Naive thymus-derived CD4-positive, alpha-beta T cell (primary cell): ENCODE measurements at regions not wholly inside any gene's neighbourhood (a gene's known extent, or its start where the extent isn't known, plus 50 kb on each side); places are given as distances from the start of the nearest gene placed in this dataset.

ENCODE experiments used
- ATAC-seq: fragments of 150-1000 bp; cut with Tn5 transposase; 2 replicates; pipeline ENCODE4 v1.10.0; 2021; ENCODE audit warnings: mild to moderate bottlenecking, moderate library complexity
- CTCF ChIA-PET: fragments of 350-600 bp; sonication (Branson Sonifier 250); formaldehyde crosslinking; loops from one replicate; lab custom pipeline; 2021; ENCODE audit warnings: antibody characterized with exemption; lab: Charles Lee
- POLR2A ChIA-PET: fragments of 350-600 bp; sonication (Branson Sonifier 250); formaldehyde crosslinking; loops from one replicate; lab custom pipeline; 2021; ENCODE audit warnings: antibody characterized with exemption, inconsistent platforms; lab: Charles Lee
- DNase-seq, 9 donors: peaks; one replicate each; pipeline versions ENCODE4 v3.0.0 to v3.0.0-alpha.2; 2020 to 2022; ENCODE audit warnings: mixed read lengths in 1 of 9
- H3K27ac ChIP-seq: one replicate; pipeline ENCODE4 v1.7.0; 2013; ENCODE audit warnings: mild to moderate bottlenecking, low read depth, low read length, moderate library complexity
- H3K27me3 ChIP-seq, 2 donors: one replicate each; pipeline ENCODE4 v1.7.0; 2013; ENCODE audit warnings: low read length in 2 of 2, mild to moderate bottlenecking in 2 of 2, moderate library complexity in 2 of 2; ENCODE audit not compliant: control insufficient read depth in 2 of 2, insufficient read depth in 2 of 2
- H3K36me3 ChIP-seq, 3 experiments: 1 replicate in 2 of 3; 2 replicates in 1 of 3; pipeline ENCODE4 v1.7.0; 2013; ENCODE audit warnings: low read length in 3 of 3, mild to moderate bottlenecking in 3 of 3, moderate library complexity in 1 of 3; ENCODE audit not compliant: insufficient read depth in 3 of 3, control insufficient read depth in 2 of 3
- H3K4me1 ChIP-seq, 2 donors: one replicate each; pipeline ENCODE4 v1.7.0; 2013; ENCODE audit warnings: low read length in 2 of 2, mild to moderate bottlenecking in 2 of 2, moderate library complexity in 1 of 2; ENCODE audit not compliant: control insufficient read depth in 2 of 2, insufficient read depth in 2 of 2
- H3K4me3 ChIP-seq: 2 replicates; pipeline ENCODE4 v1.7.0; 2013; ENCODE audit warnings: mild to moderate bottlenecking, low read length
- H3K9me3 ChIP-seq, 3 experiments: 1 replicate in 2 of 3; 2 replicates in 1 of 3; pipeline ENCODE4 v1.7.0; 2013; ENCODE audit warnings: low read length in 3 of 3; ENCODE audit not compliant: control insufficient read depth in 2 of 3
- H3K27ac Mint-ChIP-seq, 9 donors: one replicate each; pipeline ENCODE4 v1.8.0; 2020 to 2022; ENCODE audit warnings: mixed read lengths in 9 of 9, mild to moderate bottlenecking in 8 of 9, moderate library complexity in 5 of 9, inconsistent platforms in 2 of 9
- H3K27me3 Mint-ChIP-seq, 5 donors: one replicate each; pipeline ENCODE4 v1.8.0; 2021 to 2022; ENCODE audit warnings: mixed read lengths in 5 of 5, mild to moderate bottlenecking in 1 of 5
- H3K36me3 Mint-ChIP-seq, 5 donors: one replicate each; pipeline ENCODE4 v1.8.0; 2020 to 2022; ENCODE audit warnings: mixed read lengths in 5 of 5, mild to moderate bottlenecking in 3 of 5, inconsistent platforms in 1 of 5
- H3K4me1 Mint-ChIP-seq, 7 donors: one replicate each; pipeline ENCODE4 v1.8.0; 2020 to 2022; ENCODE audit warnings: mixed read lengths in 7 of 7, mild to moderate bottlenecking in 3 of 7, inconsistent platforms in 1 of 7
- H3K4me3 Mint-ChIP-seq, 10 donors: one replicate each; pipeline ENCODE4 v1.8.0; 2020 to 2022; ENCODE audit warnings: mild to moderate bottlenecking in 10 of 10, mixed read lengths in 10 of 10, moderate library complexity in 6 of 10, inconsistent platforms in 2 of 10
- H3K9me3 Mint-ChIP-seq, 11 donors: one replicate each; pipeline ENCODE4 v1.8.0; 2020 to 2022; ENCODE audit warnings: mixed read lengths in 11 of 11, mild to moderate bottlenecking in 4 of 11, inconsistent platforms in 1 of 11, moderate library complexity in 1 of 11
- intact Hi-C, 2 donors: fragments of 100-400 bp; cut with micrococcal nuclease; formaldehyde crosslinking; loops; one replicate each; pipeline ENCODE4 v1.15.1; 2023

DNA sequence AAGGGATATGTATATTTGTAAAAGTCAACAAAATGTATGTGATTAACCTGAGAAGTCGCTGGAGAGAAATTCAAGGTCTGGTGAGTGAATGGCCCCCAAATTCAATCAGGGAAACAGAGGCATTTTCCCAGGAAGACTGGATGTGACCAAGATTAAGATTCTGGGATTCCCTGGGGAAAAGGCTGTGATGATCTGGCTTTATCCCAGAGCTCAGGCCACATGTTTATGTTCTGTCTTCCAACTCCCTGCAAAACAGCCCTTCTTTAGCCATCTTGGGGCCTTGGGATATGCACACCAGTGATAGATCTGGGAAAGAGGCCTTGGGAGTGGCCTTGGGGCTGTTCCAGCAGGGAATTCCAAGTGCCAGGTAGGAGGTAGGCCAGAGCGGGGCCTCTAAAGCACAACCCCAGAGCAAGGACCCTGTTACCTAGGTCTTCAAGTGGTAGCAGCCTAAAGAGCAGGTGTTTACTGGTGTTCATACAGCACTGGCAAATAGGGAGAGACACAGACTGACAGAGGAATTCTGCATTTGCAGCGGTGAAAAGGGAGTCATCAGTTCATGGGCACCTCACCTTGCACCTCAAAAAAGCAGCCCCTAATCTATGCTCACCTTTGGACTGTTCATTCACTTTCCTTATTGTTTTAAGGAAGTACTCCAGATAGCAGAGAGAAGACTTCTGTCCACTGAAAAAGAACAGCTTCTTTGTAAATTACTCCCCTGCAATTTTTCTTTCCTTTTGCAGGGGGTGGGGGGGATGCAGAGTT lies 312.4 kb downstream of the BUD13 start:
- H3K9me3 Mint-ChIP-seq: peaks cover 0 to 2% (median 0%) of the 10 kb centered on the region in 11 donors
- no peak for DNase-seq
- no peak overlapping the region for H3K27ac Mint-ChIP-seq
- ChIA-PET POLR2A (no interaction called here), CTCF (no interaction called here)
- no peaks in the 10 kb centered on the region for H3K27me3 ChIP-seq
- H3K36me3 ChIP-seq: no peaks in the 10 kb centered on the region
- ATAC-seq: no peak
- H3K27me3 Mint-ChIP-seq: peaks cover 6 to 34% (median 25%) of the 10 kb centered on the region in 5 donors
- no peak overlapping the region for H3K27ac ChIP-seq
- no peaks in the 10 kb centered on the region for H3K36me3 Mint-ChIP-seq
- no peaks in the 10 kb centered on the region for H3K4me1 Mint-ChIP-seq
- H3K4me1 ChIP-seq: no peaks in the 10 kb centered on the region
- intact Hi-C loops: no loop called here
- H3K4me3 Mint-ChIP-seq: no peak overlapping the region
- H3K9me3 ChIP-seq: no peaks in the 10 kb centered on the region
- no peak overlapping the region for H3K4me3 ChIP-seq

GRCh38 chr11:116459185-116460045 lies 313.4 kb downstream of the BUD13 start:
- DNase-seq: no peak
- ATAC-seq: no peak
- Histone ChIP-seq H3K27ac (no peak overlapping the region), H3K36me3 (no peaks in the 10 kb centered on the region), H3K27me3 (no peaks in the 10 kb centered on the region), H3K4me3 (no peak overlapping the region), H3K4me1 (no peaks in the 10 kb centered on the region), H3K9me3 (no peaks in the 10 kb centered on the region)
- ChIA-PET CTCF (no interaction called here), POLR2A (no interaction called here)
- Mint-ChIP-seq H3K4me3 (no peak overlapping the region), H3K9me3 (peaks cover 0 to 5% (median 0%) of the 10 kb centered on the region in 11 donors), H3K4me1 (no peaks in the 10 kb centered on the region), H3K27me3 (peaks cover 6 to 34% (median 25%) of the 10 kb centered on the region in 5 donors), H3K36me3 (no peaks in the 10 kb centered on the region), H3K27ac (no peak overlapping the region)
- intact Hi-C loops: no loop called here

DNA sequence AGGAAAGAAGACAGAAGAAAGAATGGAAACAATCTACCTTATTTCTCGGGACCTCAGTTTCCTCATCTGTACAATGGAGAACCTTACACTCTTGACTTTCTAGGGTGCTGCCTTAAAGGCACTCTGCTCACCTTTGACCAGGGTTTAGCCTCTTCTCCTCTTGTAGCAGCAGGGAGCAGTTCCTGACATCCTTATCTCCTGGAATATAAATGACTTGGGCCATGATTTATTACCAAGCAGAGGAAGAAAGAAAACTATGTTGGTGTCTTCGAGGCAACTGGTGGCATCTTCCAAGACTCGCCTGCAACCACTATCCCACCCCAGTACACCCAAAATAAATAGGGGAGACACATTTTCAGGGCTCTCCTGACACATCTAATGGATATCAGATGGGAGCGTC lies 314.2 kb downstream of the BUD13 start:
- Histone ChIP-seq H3K4me3 (no peak overlapping the region), H3K27ac (no peak overlapping the region), H3K27me3 (no peaks in the 10 kb centered on the region), H3K36me3 (no peaks in the 10 kb centered on the region), H3K4me1 (no peaks in the 10 kb centered on the region), H3K9me3 (no peaks in the 10 kb centered on the region)
- ATAC-seq (no peak), DNase-seq (no peak)
- CTCF ChIA-PET: no interaction called here
- Mint-ChIP-seq H3K36me3 (no peaks in the 10 kb centered on the region), H3K4me3 (no peak overlapping the region), H3K27ac (no peak overlapping the region), H3K9me3 (peaks cover 0 to 5% (median 0%) of the 10 kb centered on the region in 11 donors), H3K27me3 (peaks cover 6 to 30% (median 24%) of the 10 kb centered on the region in 5 donors), H3K4me1 (no peaks in the 10 kb centered on the region)
- POLR2A ChIA-PET: no interaction called here
- intact Hi-C loops: no loop called here

DNA sequence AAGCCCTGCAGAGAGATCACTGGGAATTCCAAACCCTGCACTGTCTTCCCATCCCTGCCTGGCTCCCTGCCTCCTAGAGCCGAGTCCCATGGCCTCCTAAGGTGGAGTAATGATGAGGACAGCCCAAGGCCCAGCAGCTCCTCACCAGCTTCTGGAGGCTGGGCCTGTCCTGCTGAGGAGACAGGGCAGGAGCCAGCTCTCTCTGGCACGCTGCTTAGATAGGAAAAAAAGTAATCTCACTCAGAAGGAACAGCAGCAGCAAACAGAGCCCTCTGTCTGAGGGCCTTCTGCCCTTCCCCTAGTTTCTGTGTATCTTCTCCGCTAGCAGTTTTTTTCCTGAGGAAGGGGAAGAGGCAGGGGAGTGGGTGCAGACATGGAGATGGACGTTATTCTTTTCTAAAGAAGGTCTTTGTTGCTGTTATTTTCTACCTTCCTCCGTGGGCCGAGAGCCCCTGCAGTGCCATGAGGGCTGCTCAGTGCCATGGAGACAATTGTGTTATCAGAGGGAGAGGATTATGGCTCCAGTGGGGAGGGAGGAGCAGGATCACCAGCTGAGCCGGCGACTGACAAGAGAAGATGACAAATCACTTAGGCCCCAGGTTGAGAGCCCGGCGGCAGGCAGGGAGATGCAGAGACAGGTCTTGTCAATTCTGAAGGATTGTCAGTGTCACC lies 315.3 kb downstream of the BUD13 start:
- Mint-ChIP-seq H3K36me3 (no peaks in the 10 kb centered on the region), H3K27ac (no peak overlapping the region), H3K9me3 (peaks cover 0 to 5% (median 0%) of the 10 kb centered on the region in 11 donors), H3K27me3 (peaks cover 6 to 28% (median 23%) of the 10 kb centered on the region in 5 donors), H3K4me3 (no peak overlapping the region), H3K4me1 (no peaks in the 10 kb centered on the region)
- intact Hi-C loops: no loop called here
- no peak for ATAC-seq
- Histone ChIP-seq H3K4me3 (no peak overlapping the region), H3K4me1 (no peaks in the 10 kb centered on the region), H3K27ac (no peak overlapping the region), H3K36me3 (no peaks in the 10 kb centered on the region), H3K9me3 (no peaks in the 10 kb centered on the region), H3K27me3 (no peaks in the 10 kb centered on the region)
- ChIA-PET POLR2A (no interaction called here), CTCF (no interaction called here)
- DNase-seq: no peak

GRCh38 chr11:116454951-116455350 lies 317.8 kb downstream of the BUD13 start:
- DNase-seq (no peak), ATAC-seq (no peak)
- Histone ChIP-seq H3K27ac (no peak overlapping the region), H3K9me3 (no peaks in the 10 kb centered on the region), H3K27me3 (no peaks in the 10 kb centered on the region), H3K36me3 (no peaks in the 10 kb centered on the region), H3K4me1 (no peaks in the 10 kb centered on the region), H3K4me3 (no peak overlapping the region)
- Mint-ChIP-seq H3K4me3 (no peak overlapping the region), H3K9me3 (peaks cover 0 to 13% (median 7%) of the 10 kb centered on the region in 11 donors), H3K27me3 (peaks cover 0 to 24% (median 14%) of the 10 kb centered on the region in 5 donors), H3K36me3 (no peaks in the 10 kb centered on the region), H3K4me1 (peaks cover 0 to 1% (median 0%) of the 10 kb centered on the region in 7 donors), H3K27ac (no peak overlapping the region)
- intact Hi-C loops: loop anchor here in 1 of 2 donors (1.0 to 2.0 kb wide), 2 partner anchors 44 to 238 kb away; no protein-coding TSS in a partner anchor
- POLR2A ChIA-PET: no interaction called here
- CTCF ChIA-PET: no interaction called here

DNA sequence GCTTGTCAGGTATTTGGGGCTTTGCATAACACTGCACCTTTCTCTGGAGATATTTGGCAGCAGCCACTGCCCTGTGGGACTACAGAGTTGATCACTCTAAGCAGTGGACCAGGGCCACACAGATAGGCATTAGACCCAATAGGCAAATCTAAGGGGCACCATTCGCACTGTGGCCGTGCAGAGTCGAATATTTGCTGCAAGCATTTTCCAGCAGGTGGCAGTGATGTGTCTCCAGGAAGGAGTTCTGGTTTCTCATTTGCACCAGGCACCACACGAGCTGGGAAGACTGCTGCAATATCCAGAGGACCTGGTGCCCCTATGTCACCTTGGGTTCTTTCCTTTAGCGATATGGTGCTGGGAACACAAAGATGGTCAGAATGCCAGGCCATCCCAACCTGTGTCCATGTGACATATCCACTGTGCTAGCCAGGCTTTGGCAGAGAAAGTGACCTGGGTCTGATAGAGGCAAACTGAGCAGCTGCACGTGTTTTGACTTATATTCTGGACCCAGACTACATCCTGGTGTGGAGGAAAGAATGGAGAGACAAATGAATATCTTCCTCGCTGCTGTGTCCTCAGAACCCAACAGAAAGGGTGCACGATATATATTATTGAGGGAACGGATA lies 318.7 kb downstream of the BUD13 start:
- Mint-ChIP-seq H3K9me3 (peaks cover 0 to 19% (median 7%) of the 10 kb centered on the region in 11 donors), H3K27ac (no peak overlapping the region), H3K4me3 (no peak overlapping the region), H3K27me3 (peaks cover 5 to 22% (median 12%) of the 10 kb centered on the region in 5 donors), H3K36me3 (no peaks in the 10 kb centered on the region), H3K4me1 (peaks cover 0 to 1% (median 0%) of the 10 kb centered on the region in 7 donors)
- ChIA-PET CTCF (no interaction called here), POLR2A (no interaction called here)
- Histone ChIP-seq H3K27ac (no peak overlapping the region), H3K9me3 (no peaks in the 10 kb centered on the region), H3K27me3 (no peaks in the 10 kb centered on the region), H3K36me3 (no peaks in the 10 kb centered on the region), H3K4me3 (no peak overlapping the region), H3K4me1 (no peaks in the 10 kb centered on the region)
- no peak for DNase-seq
- intact Hi-C loops: loop anchor here in 1 of 2 donors (1.0 to 2.0 kb wide), 2 partner anchors 45 to 239 kb away; no protein-coding TSS in a partner anchor
- ATAC-seq: no peak
